Tibial artery (tissue), 4 donors: ENCODE measurements at regions not wholly inside any gene's neighbourhood (a gene's known extent, or its start where the extent isn't known, plus 50 kb on each side); places are given as distances from the start of the nearest gene placed in this dataset.

Experiments
- DNase-seq, 2 donors: peaks; one replicate each; pipeline ENCODE4 v3.0.0-alpha.2; 2019
- H3K27ac ChIP-seq, 2 donors: fragments of 200-600 bp; sonication (generic) in 1 of 2; 1 replicate in 1 of 2; 2 replicates in 1 of 2; pipeline ENCODE4 v1.5.1; 2018 to 2019; ENCODE audit warnings: mild to moderate bottlenecking in 1 of 2
- H3K27me3 ChIP-seq, 2 donors: fragments of 200-600 bp; sonication (generic) in 1 of 2; one replicate each; pipeline versions ENCODE4 v1.5.1 to v1.6.0; 2016 to 2019
- H3K36me3 ChIP-seq, 3 donors: fragments of 200-600 bp; sonication (generic) in 2 of 3; one replicate each; pipeline ENCODE4 v1.5.1; 2016 to 2019; ENCODE audit warnings: mild to moderate bottlenecking in 2 of 3
- H3K4me1 ChIP-seq, 4 donors: fragments of 200-600 bp; sonication (generic) in 2 of 4; 1 replicate in 3 of 4; 2 replicates in 1 of 4; pipeline ENCODE4 v1.5.1; 2016 to 2019
- H3K4me3 ChIP-seq, 2 donors: fragments of 200-600 bp; sonication (generic) in 1 of 2; 1 replicate in 1 of 2; 2 replicates in 1 of 2; pipeline ENCODE4 v1.5.1; 2018 to 2019; ENCODE audit warnings: mild to moderate bottlenecking in 2 of 2
- H3K9me3 ChIP-seq, 3 donors: fragments of 200-600 bp; sonication (generic) in 1 of 3; one replicate each; pipeline ENCODE4 v1.5.1; 2016 to 2019
- intact Hi-C: fragments of 100-400 bp; cut with DNase I; formaldehyde crosslinking; loops from one replicate; pipeline ENCODE4 v1.15.0; 2023; ENCODE audit warnings: low total_unique reads
- TF ChIP-seq, protein P1 (sequence below), 2 experiments: fragments of 200-600 bp in 1 of 2; fragments of 450-650 bp in 1 of 2; IDR thresholded peaks; one replicate each; pipeline ENCODE4 v1.5.1; 2017 to 2019; ENCODE audit warnings: antibody characterized with exemption in 2 of 2, mild to moderate bottlenecking in 1 of 2, moderate library complexity in 1 of 2

DNA sequence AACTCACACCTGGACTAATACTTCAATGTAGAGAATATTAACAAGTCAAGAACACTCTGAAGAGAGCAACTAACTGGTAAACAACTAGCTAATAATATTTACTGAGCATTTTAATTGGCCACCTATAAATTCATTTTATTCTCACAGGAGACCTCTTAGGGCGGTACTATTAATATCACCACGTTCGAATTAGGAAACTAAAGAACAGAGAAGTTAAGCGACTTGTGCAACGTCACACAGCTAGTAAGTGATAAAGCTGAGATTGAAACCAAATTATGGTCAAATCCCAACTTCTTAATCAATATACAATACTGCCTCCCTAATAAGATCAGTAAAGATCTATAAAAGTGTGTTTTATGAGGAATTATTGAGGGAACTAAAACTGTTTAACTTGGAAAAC lies 1034.3 kb upstream of the POU3F3 start:
- TF ChIP-seq, protein P1, sequence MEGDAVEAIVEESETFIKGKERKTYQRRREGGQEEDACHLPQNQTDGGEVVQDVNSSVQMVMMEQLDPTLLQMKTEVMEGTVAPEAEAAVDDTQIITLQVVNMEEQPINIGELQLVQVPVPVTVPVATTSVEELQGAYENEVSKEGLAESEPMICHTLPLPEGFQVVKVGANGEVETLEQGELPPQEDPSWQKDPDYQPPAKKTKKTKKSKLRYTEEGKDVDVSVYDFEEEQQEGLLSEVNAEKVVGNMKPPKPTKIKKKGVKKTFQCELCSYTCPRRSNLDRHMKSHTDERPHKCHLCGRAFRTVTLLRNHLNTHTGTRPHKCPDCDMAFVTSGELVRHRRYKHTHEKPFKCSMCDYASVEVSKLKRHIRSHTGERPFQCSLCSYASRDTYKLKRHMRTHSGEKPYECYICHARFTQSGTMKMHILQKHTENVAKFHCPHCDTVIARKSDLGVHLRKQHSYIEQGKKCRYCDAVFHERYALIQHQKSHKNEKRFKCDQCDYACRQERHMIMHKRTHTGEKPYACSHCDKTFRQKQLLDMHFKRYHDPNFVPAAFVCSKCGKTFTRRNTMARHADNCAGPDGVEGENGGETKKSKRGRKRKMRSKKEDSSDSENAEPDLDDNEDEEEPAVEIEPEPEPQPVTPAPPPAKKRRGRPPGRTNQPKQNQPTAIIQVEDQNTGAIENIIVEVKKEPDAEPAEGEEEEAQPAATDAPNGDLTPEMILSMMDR (IDR thresholded peaks at IDR 0.05), result no peak

DNA sequence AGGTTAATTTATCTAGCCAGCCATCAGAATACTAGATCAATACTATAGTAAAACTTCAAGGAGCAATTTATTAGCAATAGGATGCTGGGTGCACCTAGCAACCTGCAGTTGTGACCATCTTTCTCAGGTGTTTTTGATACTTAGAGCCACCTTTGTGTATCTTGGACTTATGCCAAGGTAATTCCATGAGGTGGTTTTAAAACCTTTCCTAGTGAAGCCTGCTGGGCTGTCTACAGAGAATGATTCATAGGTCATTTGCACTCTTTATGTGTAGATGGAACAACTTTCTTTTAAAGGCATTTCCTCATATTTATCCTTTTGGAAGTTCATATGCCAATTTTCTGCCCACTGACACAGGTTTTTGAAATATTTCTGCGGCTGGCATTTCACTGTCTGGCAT lies 1030.1 kb upstream of the POU3F3 start:
- no peaks in the 10 kb centered on the region for H3K27me3 ChIP-seq

More for the DNA sequence above, 1034.3 kb upstream of the POU3F3 start:
- H3K27ac ChIP-seq, result no peak overlapping the region
- no peaks in the 10 kb centered on the region for H3K36me3 ChIP-seq
- intact Hi-C loops, result no loop called here
- H3K4me1 ChIP-seq, result no peaks in the 10 kb centered on the region
- H3K27me3 ChIP-seq, result no peaks in the 10 kb centered on the region
- H3K9me3 ChIP-seq, result no peaks in the 10 kb centered on the region
- no peak for DNase-seq
- H3K4me3 ChIP-seq, result no peak overlapping the region

DNA sequence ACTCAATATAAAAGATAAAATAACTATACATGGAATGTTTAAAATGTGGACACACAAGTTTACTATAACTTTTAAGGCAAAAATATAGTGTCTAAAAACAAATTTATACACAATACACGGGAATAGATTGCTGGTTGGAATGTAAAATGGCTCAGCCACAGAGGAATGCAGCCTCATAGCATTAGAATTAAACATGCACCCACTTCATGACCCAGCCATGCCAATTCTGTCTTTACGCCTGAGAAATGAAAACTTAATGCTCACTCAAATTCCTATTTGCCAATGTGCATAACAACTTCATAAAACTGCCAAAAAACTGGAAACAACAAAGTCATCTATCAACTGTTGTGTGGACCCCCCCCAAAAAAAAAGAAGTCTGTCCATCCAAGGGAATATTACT lies 1006.6 kb upstream of the POU3F3 start:
- Histone ChIP-seq H3K27me3 (no peaks in the 10 kb centered on the region), H3K4me1 (no peaks in the 10 kb centered on the region), H3K27ac (no peak overlapping the region), H3K9me3 (no peaks in the 10 kb centered on the region), H3K4me3 (no peak overlapping the region), H3K36me3 (no peaks in the 10 kb centered on the region)
- DNase-seq, result no peak
- TF ChIP-seq, protein P1 (IDR thresholded peaks at IDR 0.05), result no peak
- intact Hi-C loops, result no loop called here

More for the DNA sequence above, 1030.1 kb upstream of the POU3F3 start:
- Histone ChIP-seq H3K36me3 (no peaks in the 10 kb centered on the region), H3K9me3 (no peaks in the 10 kb centered on the region), H3K27ac (no peak overlapping the region), H3K4me3 (no peak overlapping the region), H3K4me1 (no peaks in the 10 kb centered on the region)
- intact Hi-C loops, result no loop called here
- no peak for DNase-seq
- TF ChIP-seq, protein P1 (IDR thresholded peaks at IDR 0.05), result no peak

DNA sequence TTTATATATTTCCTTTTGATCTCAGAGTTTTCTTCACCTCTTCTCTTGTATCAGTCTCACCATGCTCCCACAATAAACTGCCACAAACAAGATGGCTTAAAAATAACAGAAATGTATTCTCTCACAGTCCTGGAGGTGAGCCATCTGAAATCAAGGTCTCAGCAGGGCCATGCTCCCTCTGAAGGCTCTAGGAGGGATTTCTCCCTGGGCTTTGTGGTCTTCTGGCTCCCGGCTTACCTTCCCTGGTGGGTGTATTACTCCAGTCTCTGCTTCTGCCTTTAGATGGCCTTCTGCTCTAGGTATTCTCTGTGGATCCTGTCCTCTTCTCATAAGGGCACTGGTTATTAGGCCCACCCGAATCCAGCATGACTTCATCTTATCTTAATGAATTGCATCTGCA lies 994.7 kb upstream of the POU3F3 start:
- Histone ChIP-seq H3K27me3 (no peaks in the 10 kb centered on the region), H3K4me3 (no peak overlapping the region), H3K4me1 (no peaks in the 10 kb centered on the region), H3K36me3 (no peaks in the 10 kb centered on the region), H3K27ac (no peak overlapping the region), H3K9me3 (no peaks in the 10 kb centered on the region)
- intact Hi-C loops, result no loop called here
- TF ChIP-seq, protein P1 (IDR thresholded peaks at IDR 0.05), result no peak
- no peak for DNase-seq

DNA sequence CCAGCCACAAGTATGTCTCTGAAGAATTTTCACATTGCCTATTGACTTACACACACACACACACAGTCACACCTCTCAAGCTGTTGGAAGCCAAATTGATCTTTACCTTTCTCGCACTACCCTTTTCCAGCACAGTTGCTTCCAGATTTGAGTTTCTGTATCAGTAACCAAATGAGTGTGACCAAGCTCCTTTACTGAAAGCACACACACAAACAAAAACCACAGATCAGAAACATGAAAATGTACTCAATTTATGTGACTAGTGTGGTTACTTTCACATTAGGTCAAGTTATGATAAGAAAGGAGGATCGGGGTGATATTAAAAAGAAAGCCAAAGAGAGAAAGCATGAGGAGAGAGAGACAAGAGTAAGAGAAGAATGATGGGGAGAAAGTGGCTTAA lies 993.9 kb upstream of the POU3F3 start:
- intact Hi-C loops, result no loop called here
- no peak for DNase-seq
- H3K27ac ChIP-seq, result no peak overlapping the region

More for the DNA sequence above, 993.9 kb upstream of the POU3F3 start:
- Histone ChIP-seq H3K4me1 (no peaks in the 10 kb centered on the region), H3K4me3 (no peak overlapping the region), H3K27me3 (no peaks in the 10 kb centered on the region), H3K9me3 (no peaks in the 10 kb centered on the region), H3K36me3 (no peaks in the 10 kb centered on the region)
- TF ChIP-seq, protein P1 (IDR thresholded peaks at IDR 0.05), result no peak
